ENCODE measurements at regions not wholly inside any gene's neighbourhood (a gene's known extent, or its start where the extent isn't known, plus 50 kb on each side); places are given as distances from the start of the nearest gene placed in this dataset.

- H3K36me3 ChIP-seq = no peaks in the 10 kb centered on the region
- no peak for TF ChIP-seq Cebpa-rat (IDR thresholded peaks at IDR 0.05)
- no peaks in the 10 kb centered on the region for H3K27me3 ChIP-seq
- H3K4me1 ChIP-seq = peaks cover 3% of the 10 kb centered on the region; the same call in 1 of the 2 replicates
- no peak overlapping the region for H3K4me3 ChIP-seq
- H3K4me2 ChIP-seq = no peak overlapping the region
- H4K20me1 ChIP-seq = no peaks in the 10 kb centered on the region
- no peak overlapping the region for H3K27ac ChIP-seq
- H3K9me3 ChIP-seq = no peaks in the 10 kb centered on the region
- no peak overlapping the region for H3K9ac ChIP-seq
These were observed 431.2 kb upstream of the IGFBP3 start for GRCh38 chr7:46352004-46352954.

GRCh38 chr7:46349490-46349889 lies 428.4 kb upstream of the IGFBP3 start:
- no peak overlapping the region for H3K27ac ChIP-seq
- TF ChIP-seq Cebpa-rat (IDR thresholded peaks at IDR 0.05) = no peak
- H3K4me3 ChIP-seq = no peak overlapping the region
- H3K36me3 ChIP-seq = no peaks in the 10 kb centered on the region
- no peaks in the 10 kb centered on the region for H3K9me3 ChIP-seq
- H3K27me3 ChIP-seq = no peaks in the 10 kb centered on the region
- H3K9ac ChIP-seq = no peak overlapping the region
- H3K4me2 ChIP-seq = no peak overlapping the region
- no peaks in the 10 kb centered on the region for H3K4me1 ChIP-seq
- no peaks in the 10 kb centered on the region for H4K20me1 ChIP-seq

GRCh38 chr7:46344533-46344932 lies 423.5 kb upstream of the IGFBP3 start:
- no peak overlapping the region for H3K27ac ChIP-seq
- no peak overlapping the region for H3K9ac ChIP-seq
- H3K36me3 ChIP-seq = no peaks in the 10 kb centered on the region
- no peaks in the 10 kb centered on the region for H4K20me1 ChIP-seq
- no peaks in the 10 kb centered on the region for H3K9me3 ChIP-seq
- H3K4me3 ChIP-seq = no peak overlapping the region
- H3K4me1 ChIP-seq = no peaks in the 10 kb centered on the region
- H3K27me3 ChIP-seq = no peaks in the 10 kb centered on the region
- H3K4me2 ChIP-seq = no peak overlapping the region
- TF ChIP-seq Cebpa-rat (IDR thresholded peaks at IDR 0.05) = no peak

GRCh38 chr7:46343802-46344201 lies 422.7 kb upstream of the IGFBP3 start:
- Histone ChIP-seq H3K4me3 (no peak overlapping the region), H3K9me3 (no peaks in the 10 kb centered on the region), H3K27ac (no peak overlapping the region), H3K27me3 (no peaks in the 10 kb centered on the region), H4K20me1 (no peaks in the 10 kb centered on the region), H3K36me3 (no peaks in the 10 kb centered on the region), H3K4me2 (no peak overlapping the region), H3K9ac (no peak overlapping the region), H3K4me1 (no peaks in the 10 kb centered on the region)
- no peak for TF ChIP-seq Cebpa-rat (IDR thresholded peaks at IDR 0.05)

- H3K9ac ChIP-seq = no peak overlapping the region
- no peaks in the 10 kb centered on the region for H3K27me3 ChIP-seq
- H3K4me1 ChIP-seq = no peaks in the 10 kb centered on the region
- no peak overlapping the region for H3K4me3 ChIP-seq
- no peaks in the 10 kb centered on the region for H3K36me3 ChIP-seq
- H4K20me1 ChIP-seq = no peaks in the 10 kb centered on the region
- H3K27ac ChIP-seq = no peak overlapping the region
- no peaks in the 10 kb centered on the region for H3K9me3 ChIP-seq
- TF ChIP-seq Cebpa-rat (IDR thresholded peaks at IDR 0.05) = no peak
- no peak overlapping the region for H3K4me2 ChIP-seq
These were observed 401.9 kb upstream of the IGFBP3 start for GRCh38 chr7:46322937-46323336.

- Histone ChIP-seq H3K9me3 (no peaks in the 10 kb centered on the region), H3K4me2 (no peak overlapping the region), H3K4me1 (no peaks in the 10 kb centered on the region), H3K4me3 (no peak overlapping the region), H3K36me3 (no peaks in the 10 kb centered on the region), H3K9ac (no peak overlapping the region), H3K27me3 (no peaks in the 10 kb centered on the region), H4K20me1 (no peaks in the 10 kb centered on the region), H3K27ac (no peak overlapping the region)
- no peak for TF ChIP-seq Cebpa-rat (IDR thresholded peaks at IDR 0.05)
These were observed 400.6 kb upstream of the IGFBP3 start for GRCh38 chr7:46321556-46322205.

GRCh38 chr7:46320956-46321355 lies 399.9 kb upstream of the IGFBP3 start:
- H3K4me1 ChIP-seq = no peaks in the 10 kb centered on the region
- H3K4me3 ChIP-seq = no peak overlapping the region
- H3K9me3 ChIP-seq = no peaks in the 10 kb centered on the region
- no peak for TF ChIP-seq Cebpa-rat (IDR thresholded peaks at IDR 0.05)
- H3K4me2 ChIP-seq = no peak overlapping the region
- H3K9ac ChIP-seq = no peak overlapping the region
- no peak overlapping the region for H3K27ac ChIP-seq
- no peaks in the 10 kb centered on the region for H3K36me3 ChIP-seq
- H3K27me3 ChIP-seq = no peaks in the 10 kb centered on the region
- H4K20me1 ChIP-seq = no peaks in the 10 kb centered on the region

- Histone ChIP-seq H3K27ac (no peak overlapping the region), H3K4me3 (no peak overlapping the region), H3K9ac (no peak overlapping the region), H3K27me3 (no peaks in the 10 kb centered on the region), H3K4me2 (no peak overlapping the region), H3K9me3 (no peaks in the 10 kb centered on the region), H3K36me3 (no peaks in the 10 kb centered on the region), H3K4me1 (no peaks in the 10 kb centered on the region), H4K20me1 (no peaks in the 10 kb centered on the region)
- no peak for TF ChIP-seq Cebpa-rat (IDR thresholded peaks at IDR 0.05)
These were observed 398.8 kb upstream of the IGFBP3 start for GRCh38 chr7:46319841-46320240.

- H3K27ac ChIP-seq = no peak overlapping the region
- no peak overlapping the region for H3K9ac ChIP-seq
- no peaks in the 10 kb centered on the region for H4K20me1 ChIP-seq
- no peaks in the 10 kb centered on the region for H3K27me3 ChIP-seq
- no peak overlapping the region for H3K4me2 ChIP-seq
- TF ChIP-seq Cebpa-rat (IDR thresholded peaks at IDR 0.05) = no peak
- no peak overlapping the region for H3K4me3 ChIP-seq
- no peaks in the 10 kb centered on the region for H3K36me3 ChIP-seq
- no peaks in the 10 kb centered on the region for H3K4me1 ChIP-seq
- no peaks in the 10 kb centered on the region for H3K9me3 ChIP-seq
These were observed 397.2 kb upstream of the IGFBP3 start for GRCh38 chr7:46318276-46318675.

GRCh38 chr7:46317256-46317655 lies 396.2 kb upstream of the IGFBP3 start:
- Histone ChIP-seq H3K27ac (no peak overlapping the region), H4K20me1 (no peaks in the 10 kb centered on the region)

More at GRCh38 chr7:46317256-46317655, 396.2 kb upstream of the IGFBP3 start:
- Histone ChIP-seq H3K4me2 (no peak overlapping the region), H3K9me3 (no peaks in the 10 kb centered on the region), H3K9ac (no peak overlapping the region), H3K27me3 (no peaks in the 10 kb centered on the region), H3K4me1 (no peaks in the 10 kb centered on the region), H3K4me3 (no peak overlapping the region), H3K36me3 (no peaks in the 10 kb centered on the region)
- no peak for TF ChIP-seq Cebpa-rat (IDR thresholded peaks at IDR 0.05)
